Heart left ventricle (tissue), 16 donors: ENCODE measurements at regions not wholly inside any gene's neighbourhood (a gene's known extent, or its start where the extent isn't known, plus 50 kb on each side); places are given as distances from the start of the nearest gene placed in this dataset.

Experiments used
- ATAC-seq, 4 donors: fragments of 200-7000 bp; cut with Tn5 transposase; one replicate each; pipeline ENCODE4 v1.9.1; 2020 to 2022; ENCODE audit warnings: moderate library complexity in 4 of 4, mild to moderate bottlenecking in 3 of 4, moderate number of reproducible peaks in 1 of 4
- DNase-seq, 5 donors: peaks; one replicate each; pipeline ENCODE4 v3.0.0-alpha.2; 2020
- H3K27ac ChIP-seq, 12 donors: fragments of 200-600 bp; sonication (generic) in 4 of 12; one replicate each; pipeline versions ENCODE4 v1.5.0 to v1.8.0; 2016 to 2022; ENCODE audit warnings: mild to moderate bottlenecking in 2 of 12
- H3K27me3 ChIP-seq, 9 donors: fragments of 200-600 bp; sonication (generic) in 2 of 9; one replicate each; pipeline versions ENCODE4 v1.5.1 to v1.8.0; 2016 to 2022; ENCODE audit warnings: mild to moderate bottlenecking in 3 of 9
- H3K36me3 ChIP-seq, 9 donors: fragments of 200-600 bp; sonication (generic) in 2 of 9; one replicate each; pipeline versions ENCODE4 v1.5.0 to v1.8.0; 2018 to 2022; ENCODE audit warnings: mild to moderate bottlenecking in 2 of 9
- H3K4me1 ChIP-seq, 12 donors: fragments of 200-600 bp; sonication (generic) in 4 of 12; one replicate each; pipeline versions ENCODE4 v1.5.0 to v1.8.0; 2016 to 2022; ENCODE audit warnings: mild to moderate bottlenecking in 3 of 12
- H3K4me3 ChIP-seq, 12 donors: fragments of 200-600 bp; sonication (generic) in 4 of 12; one replicate each; pipeline versions ENCODE4 v1.5.0 to v1.8.0; 2017 to 2022; ENCODE audit warnings: mild to moderate bottlenecking in 9 of 12, moderate library complexity in 4 of 12
- H3K9me3 ChIP-seq, 12 donors: fragments of 200-600 bp; sonication (generic) in 4 of 12; one replicate each; pipeline versions ENCODE4 v1.5.0 to v1.8.0; 2016 to 2022; ENCODE audit warnings: mild to moderate bottlenecking in 1 of 12
- POLR2A ChIP-seq, 2 donors: fragments of 450-650 bp; IDR thresholded peaks; one replicate each; pipeline ENCODE4 v1.6.1; 2017; ENCODE audit warnings: antibody characterized with exemption in 2 of 2, mild to moderate bottlenecking in 2 of 2, moderate library complexity in 2 of 2
- WGBS, 4 donors: extraction: QIAGEN DNeasy Blood & Tissue Kit in 2 of 4; methylation state at CpG; one replicate each; pipeline versions ENCODE4 v1.1.5 to v1.1.7; 2013 to 2018; 5-methylcytosine and 5-hydroxymethylcytosine counted together
- intact Hi-C, 10 donors: fragments of 100-400 bp; cut with DNase I; formaldehyde crosslinking; loops; one replicate each; pipeline versions ENCODE4 v1.11.1 to v1.14.2; 2022
- TF ChIP-seq, protein P1 (sequence below), 12 donors: fragments of 200-600 bp; sonication (generic) in 4 of 12; IDR thresholded peaks; one replicate each; pipeline versions ENCODE4 v1.5.0 to v1.8.0; 2018 to 2022; ENCODE audit warnings: antibody characterized with exemption in 12 of 12, mild to moderate bottlenecking in 5 of 12
- donor health status: ischemic (EF 13 %, LVEDD 7.1; RV severe dilation, severe dysfunction).
- donor health status: healthy with polysubstance abuse.
- donor health status: DM: no; HTN: yes; CAD: no.
- donor health status: DM: no; HTN: no; CAD: no.
- donor health status: ischemic (EF 25% LVEDD 6.9; RV normal size, moderate dysfunction).
- donor health status: ischemic (EF 25% LVEDD 5.7; RV mildly dilated, moderate dysfunction).
- donor health status: healthy.
- donor health status: DM: yes; HTN: yes; CAD: no.
- donor health status: ischemic (EF 35%, LVEDD 5.7; RV mildly dilated, moderate dysfunction).
- donor health status: nonischemic (EF 11% LVEDD 7.7; RV severe dilation, severe dysfunction).
- donor health status: DM: yes; HTN: yes; CAD: no.
- donor health status: PGD.
- donor health status: ischemic (EF 29% LVEDD 5.4; RV normal size, mild dysfunction).
- donor health status: nonischemic (EF 23%, LVEDD 6.1; RV moderate dilation, normal function).

DNA sequence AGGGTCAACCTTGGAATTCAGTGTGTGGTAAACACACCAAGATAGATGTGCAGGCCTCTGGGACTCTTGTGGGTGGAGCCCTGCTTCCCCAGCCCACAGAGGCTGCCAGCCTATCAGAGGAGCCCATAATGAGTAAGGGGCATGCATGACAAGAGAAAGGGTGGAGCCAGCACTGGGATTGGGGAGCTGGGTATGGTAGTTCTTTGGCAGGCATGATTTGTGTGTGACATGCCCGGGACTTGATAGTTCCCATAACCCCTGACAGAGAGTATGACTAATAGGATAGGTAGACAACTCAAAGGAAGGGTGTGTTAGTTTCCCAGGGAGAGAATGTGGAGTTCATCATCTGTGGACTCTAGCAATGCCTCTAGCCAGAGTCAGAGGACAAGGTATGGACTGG is 143.0 kb downstream of the EMP1 start:
- Histone ChIP-seq H3K4me1 (no peaks in the 10 kb centered on the region), H3K27me3 (no peaks in the 10 kb centered on the region), H3K27ac (no peak overlapping the region), H3K9me3 (no peaks in the 10 kb centered on the region), H3K36me3 (no peaks in the 10 kb centered on the region), H3K4me3 (no peak overlapping the region)
- intact Hi-C loops: no loop called here
- DNase-seq (no peak), ATAC-seq (no peak)
- TF ChIP-seq, protein P1, sequence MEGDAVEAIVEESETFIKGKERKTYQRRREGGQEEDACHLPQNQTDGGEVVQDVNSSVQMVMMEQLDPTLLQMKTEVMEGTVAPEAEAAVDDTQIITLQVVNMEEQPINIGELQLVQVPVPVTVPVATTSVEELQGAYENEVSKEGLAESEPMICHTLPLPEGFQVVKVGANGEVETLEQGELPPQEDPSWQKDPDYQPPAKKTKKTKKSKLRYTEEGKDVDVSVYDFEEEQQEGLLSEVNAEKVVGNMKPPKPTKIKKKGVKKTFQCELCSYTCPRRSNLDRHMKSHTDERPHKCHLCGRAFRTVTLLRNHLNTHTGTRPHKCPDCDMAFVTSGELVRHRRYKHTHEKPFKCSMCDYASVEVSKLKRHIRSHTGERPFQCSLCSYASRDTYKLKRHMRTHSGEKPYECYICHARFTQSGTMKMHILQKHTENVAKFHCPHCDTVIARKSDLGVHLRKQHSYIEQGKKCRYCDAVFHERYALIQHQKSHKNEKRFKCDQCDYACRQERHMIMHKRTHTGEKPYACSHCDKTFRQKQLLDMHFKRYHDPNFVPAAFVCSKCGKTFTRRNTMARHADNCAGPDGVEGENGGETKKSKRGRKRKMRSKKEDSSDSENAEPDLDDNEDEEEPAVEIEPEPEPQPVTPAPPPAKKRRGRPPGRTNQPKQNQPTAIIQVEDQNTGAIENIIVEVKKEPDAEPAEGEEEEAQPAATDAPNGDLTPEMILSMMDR (IDR thresholded peaks at IDR 0.05): no peak
- TF ChIP-seq POLR2A (IDR thresholded peaks at IDR 0.05): no peak
- WGBS, 4 donors: 78 to 93% (median 87%) methylated on average over 1 of the region's 1 CpG

DNA sequence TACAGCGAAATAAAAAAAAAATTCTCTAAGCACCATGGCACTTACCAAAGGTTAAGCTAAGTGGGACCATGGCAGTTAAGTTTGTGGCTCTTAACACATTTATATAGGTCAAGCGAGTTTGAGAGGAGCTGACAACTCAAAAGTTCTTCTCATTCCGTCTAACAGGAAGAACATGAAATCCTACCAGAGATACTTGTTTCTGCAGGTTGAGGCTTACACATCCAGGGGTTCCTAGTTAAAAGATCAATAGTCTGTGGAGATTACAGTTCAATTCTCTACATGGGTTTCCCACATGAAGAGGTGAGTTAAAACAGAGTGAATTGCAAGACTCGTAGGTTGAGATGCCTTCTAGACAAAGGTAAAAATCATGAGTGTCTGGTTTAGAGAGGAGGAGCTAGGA is 142.6 kb downstream of the EMP1 start:
- Histone ChIP-seq H3K4me1 (no peaks in the 10 kb centered on the region), H3K27me3 (peaks cover 0 to 2% (median 0%) of the 10 kb centered on the region in 9 donors), H3K9me3 (no peaks in the 10 kb centered on the region), H3K4me3 (no peak overlapping the region), H3K27ac (no peak overlapping the region), H3K36me3 (no peaks in the 10 kb centered on the region)
- intact Hi-C loops: no loop called here
- WGBS, 4 donors: 88 to 93% (median 92%) methylated on average over 4 of the region's 4 CpGs
- ATAC-seq (no peak), DNase-seq (no peak)
- no peak for TF ChIP-seq POLR2A (IDR thresholded peaks at IDR 0.05)
- TF ChIP-seq, protein P1 (IDR thresholded peaks at IDR 0.05): no peak

DNA sequence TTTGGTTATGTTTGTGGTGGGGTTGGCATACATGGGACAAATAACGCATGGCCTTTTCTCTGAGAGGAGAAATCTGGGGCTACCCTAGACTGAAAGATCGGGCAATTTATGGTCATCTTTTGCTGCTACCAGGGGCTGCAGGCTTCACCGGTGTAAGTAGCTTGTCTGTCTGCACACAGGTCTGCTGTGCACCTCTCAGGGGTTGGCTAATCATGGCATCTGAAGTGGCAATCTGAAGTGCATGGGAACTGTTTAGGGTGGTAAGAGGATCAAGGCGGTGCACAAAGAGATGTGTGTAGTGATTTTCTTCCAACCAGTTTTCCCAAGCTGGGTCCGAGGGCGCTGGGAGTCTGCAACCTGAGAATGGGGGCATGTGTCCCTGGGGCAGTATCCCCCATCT is 141.3 kb downstream of the EMP1 start:
- Histone ChIP-seq H3K27ac (no peak overlapping the region), H3K4me1 (no peaks in the 10 kb centered on the region), H3K4me3 (no peak overlapping the region), H3K36me3 (no peaks in the 10 kb centered on the region), H3K27me3 (peaks cover 0 to 8% (median 0%) of the 10 kb centered on the region in 9 donors), H3K9me3 (no peaks in the 10 kb centered on the region)
- no peak for DNase-seq
- TF ChIP-seq, protein P1 (IDR thresholded peaks at IDR 0.05): no peak
- TF ChIP-seq POLR2A (IDR thresholded peaks at IDR 0.05): no peak
- WGBS, 4 donors: 70 to 77% (median 75%) methylated on average over 6 of the region's 6 CpGs
- intact Hi-C loops: no loop called here
- ATAC-seq: no peak

DNA sequence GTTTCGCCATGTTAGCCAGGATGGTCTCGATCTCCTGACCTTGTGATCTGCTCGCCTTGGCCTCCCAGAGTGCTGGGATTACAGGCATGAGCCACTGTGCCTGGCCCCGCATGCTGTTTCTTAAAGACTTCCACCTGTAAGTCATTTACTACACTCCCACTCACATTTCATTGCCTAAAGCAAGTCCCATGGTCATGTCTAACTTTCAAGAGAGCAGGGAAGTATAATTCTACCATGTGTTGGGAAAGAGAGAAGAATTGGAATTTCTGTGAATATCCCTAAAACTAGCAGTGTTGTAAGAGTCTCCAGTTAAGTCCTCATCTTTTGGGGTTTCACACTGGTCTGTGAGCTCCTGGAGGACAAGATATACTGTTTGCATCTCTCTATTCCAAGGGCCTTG is 139.7 kb downstream of the EMP1 start:
- Histone ChIP-seq H3K27me3 (peaks cover 0 to 8% (median 0%) of the 10 kb centered on the region in 9 donors), H3K4me1 (no peaks in the 10 kb centered on the region), H3K4me3 (no peak overlapping the region), H3K9me3 (peaks cover 0 to 9% (median 0%) of the 10 kb centered on the region in 12 donors), H3K27ac (no peak overlapping the region), H3K36me3 (no peaks in the 10 kb centered on the region)
- TF ChIP-seq, protein P1 (IDR thresholded peaks at IDR 0.05): no peak
- TF ChIP-seq POLR2A (IDR thresholded peaks at IDR 0.05): no peak
- ATAC-seq: no peak
- WGBS, 4 donors: 86 to 91% (median 89%) methylated on average over 4 of the region's 4 CpGs
- intact Hi-C loops: no loop called here
- no peak for DNase-seq
